Inferior parietal cortex (tissue), 1 donor: ENCODE measurements at regions not wholly inside any gene's neighbourhood (a gene's known extent, or its start where the extent isn't known, plus 50 kb on each side); places are given as distances from the start of the nearest gene placed in this dataset.
"Not testable (repeated sequence)": the region's sequence is repeated elsewhere in the genome, so short reads cannot be mapped to it uniquely, and the experiment has no call there.

Experiments used
- DNase-seq: peaks from one replicate; pipeline ENCODE4 v3.0.0-alpha.2; 2016; ENCODE audit errors: extremely low spot score

DNA sequence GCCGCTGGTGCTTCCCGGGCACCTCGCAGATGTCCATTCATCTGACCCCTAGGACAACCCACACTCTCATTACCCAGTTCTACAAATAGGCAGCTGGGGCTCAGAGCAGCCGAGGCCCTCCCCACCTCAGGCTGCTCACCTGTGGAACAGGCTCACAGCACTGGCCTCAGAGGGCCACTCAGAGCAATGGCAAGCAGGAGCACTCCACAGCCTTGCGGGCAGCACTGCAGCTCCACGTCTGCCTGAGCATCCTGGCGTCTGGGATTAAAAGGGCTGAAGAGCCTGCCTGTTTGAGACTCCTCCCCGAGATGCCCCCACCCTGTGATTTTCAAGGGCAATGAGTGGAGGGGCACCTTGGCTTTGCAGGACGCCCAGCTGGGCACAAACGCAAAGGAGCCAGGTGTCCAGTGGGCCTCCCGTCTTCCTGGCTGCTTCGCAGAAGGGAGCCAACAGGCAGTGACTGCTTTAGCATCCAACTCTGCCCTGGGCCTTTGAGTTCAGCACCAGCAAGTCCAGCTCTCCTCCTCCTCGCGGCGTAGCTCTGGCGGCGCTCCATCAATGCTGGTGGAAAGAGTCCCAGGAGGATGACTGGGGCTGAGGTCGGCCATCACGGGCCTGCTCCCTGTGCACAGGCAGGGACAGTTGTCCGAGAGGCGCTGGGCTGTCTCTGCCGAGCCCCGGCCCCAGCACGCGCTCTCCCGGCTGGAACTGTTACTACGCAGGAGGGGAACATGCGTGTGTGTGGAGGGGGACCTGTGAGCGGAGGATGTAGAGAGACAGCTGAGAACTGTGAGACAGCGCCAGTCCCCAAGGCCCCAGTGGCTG, 297.2 kb downstream of the NDUFA10 start:
- no peak for DNase-seq

GRCh38 chr2:239727182-239727775, 297.9 kb downstream of the NDUFA10 start:
- no peak for DNase-seq

GRCh38 chr2:239726631-239727181, 298.4 kb downstream of the NDUFA10 start:
- DNase-seq: no peak

GRCh38 chr2:239726091-239726591, 299.0 kb downstream of the NDUFA10 start:
- no peak for DNase-seq

DNA sequence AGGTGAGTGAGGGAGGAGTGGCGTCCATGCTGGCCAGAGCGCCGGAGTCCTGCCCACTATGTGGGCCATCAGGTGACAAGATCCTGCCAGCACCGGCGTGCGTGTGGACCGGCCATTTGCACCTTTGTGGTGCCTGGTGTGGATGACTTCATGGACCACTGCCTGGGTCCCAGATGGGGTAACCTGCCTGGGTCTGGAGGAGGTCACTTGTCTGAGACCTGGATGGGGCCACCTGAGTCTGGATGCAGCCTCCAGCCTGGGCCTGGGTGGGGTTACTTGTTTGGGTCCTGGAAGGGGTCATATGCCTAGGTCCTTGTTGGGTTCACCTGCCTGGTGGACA, 299.6 kb downstream of the NDUFA10 start:
- no peak for DNase-seq

DNA sequence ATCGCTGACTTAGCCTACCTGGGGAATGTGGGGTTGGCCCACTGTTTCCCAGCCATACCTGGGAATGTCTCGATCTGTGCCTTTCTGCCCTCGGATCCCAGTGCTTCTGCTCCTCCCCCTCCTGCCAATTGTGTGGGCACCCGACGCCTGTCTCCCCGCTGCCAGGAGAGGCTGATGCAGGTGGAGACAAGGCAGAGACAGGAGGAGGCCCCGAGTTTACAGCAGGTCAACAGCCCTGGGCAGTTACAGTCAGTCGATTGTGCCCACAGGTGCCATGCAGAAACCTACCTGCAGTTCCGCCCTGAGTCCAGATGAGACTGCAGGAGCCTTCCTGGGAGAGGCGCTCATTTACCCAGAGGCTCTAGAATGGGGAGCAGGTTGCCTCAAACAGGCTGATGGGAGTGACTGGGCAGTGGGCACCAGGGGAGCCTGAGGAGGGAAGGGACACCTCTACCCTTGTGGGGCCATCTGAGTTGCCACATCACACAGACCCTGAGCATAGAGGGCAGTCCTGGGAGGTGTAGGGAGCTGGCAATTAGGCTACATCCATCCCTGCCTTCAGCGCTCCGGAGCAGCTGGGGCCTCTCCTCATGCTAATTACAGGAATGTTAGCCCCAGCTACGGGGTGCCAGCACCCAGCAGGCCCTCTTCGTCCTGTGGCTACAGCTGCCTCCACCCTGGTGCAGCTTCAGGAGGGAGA, 300.1 kb downstream of the NDUFA10 start:
- no peak for DNase-seq

DNA sequence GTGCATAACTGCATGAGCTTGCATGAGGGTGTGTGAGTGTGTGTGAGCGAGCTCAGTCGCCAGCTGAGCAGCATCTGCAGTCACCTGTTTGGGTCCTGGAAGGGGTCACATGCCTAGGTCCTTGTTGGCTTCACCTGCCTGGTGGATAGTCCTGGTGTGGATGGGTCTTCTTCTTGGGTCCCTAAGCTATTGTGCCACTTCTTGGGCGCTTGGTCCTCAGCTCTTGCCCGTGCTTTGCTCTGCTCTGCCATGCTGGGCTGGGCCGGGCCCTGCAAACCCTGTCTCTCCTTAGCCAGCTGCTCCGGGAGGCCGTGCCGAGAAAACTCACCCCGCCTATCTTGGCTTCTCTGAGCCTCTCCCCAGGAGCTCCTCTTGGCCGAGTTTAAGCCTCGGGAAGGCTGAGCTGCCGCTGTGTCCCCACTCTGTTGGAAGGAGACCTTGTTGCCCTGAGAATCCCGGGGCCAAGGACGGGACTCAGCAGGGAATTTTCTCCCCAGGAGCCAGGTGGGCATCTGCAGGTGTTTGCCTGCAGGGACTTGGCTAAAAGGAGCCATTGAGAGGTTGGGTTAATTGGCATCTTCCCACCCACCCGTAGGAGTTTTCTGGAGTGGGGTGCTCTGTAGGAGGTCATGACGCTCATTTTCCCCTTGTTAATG, 300.8 kb downstream of the NDUFA10 start:
- DNase-seq: no peak

- no peak for DNase-seq
These were observed 301.5 kb downstream of the NDUFA10 start for GRCh38 chr2:239723486-239724193.

- no peak for DNase-seq
These were observed 302.2 kb downstream of the NDUFA10 start for GRCh38 chr2:239722760-239723470.

GRCh38 chr2:239721991-239722759, 303.0 kb downstream of the NDUFA10 start:
- DNase-seq: no peak

- DNase-seq: no peak
These were observed 303.6 kb downstream of the NDUFA10 start for GRCh38 chr2:239721531-239721930.

DNA sequence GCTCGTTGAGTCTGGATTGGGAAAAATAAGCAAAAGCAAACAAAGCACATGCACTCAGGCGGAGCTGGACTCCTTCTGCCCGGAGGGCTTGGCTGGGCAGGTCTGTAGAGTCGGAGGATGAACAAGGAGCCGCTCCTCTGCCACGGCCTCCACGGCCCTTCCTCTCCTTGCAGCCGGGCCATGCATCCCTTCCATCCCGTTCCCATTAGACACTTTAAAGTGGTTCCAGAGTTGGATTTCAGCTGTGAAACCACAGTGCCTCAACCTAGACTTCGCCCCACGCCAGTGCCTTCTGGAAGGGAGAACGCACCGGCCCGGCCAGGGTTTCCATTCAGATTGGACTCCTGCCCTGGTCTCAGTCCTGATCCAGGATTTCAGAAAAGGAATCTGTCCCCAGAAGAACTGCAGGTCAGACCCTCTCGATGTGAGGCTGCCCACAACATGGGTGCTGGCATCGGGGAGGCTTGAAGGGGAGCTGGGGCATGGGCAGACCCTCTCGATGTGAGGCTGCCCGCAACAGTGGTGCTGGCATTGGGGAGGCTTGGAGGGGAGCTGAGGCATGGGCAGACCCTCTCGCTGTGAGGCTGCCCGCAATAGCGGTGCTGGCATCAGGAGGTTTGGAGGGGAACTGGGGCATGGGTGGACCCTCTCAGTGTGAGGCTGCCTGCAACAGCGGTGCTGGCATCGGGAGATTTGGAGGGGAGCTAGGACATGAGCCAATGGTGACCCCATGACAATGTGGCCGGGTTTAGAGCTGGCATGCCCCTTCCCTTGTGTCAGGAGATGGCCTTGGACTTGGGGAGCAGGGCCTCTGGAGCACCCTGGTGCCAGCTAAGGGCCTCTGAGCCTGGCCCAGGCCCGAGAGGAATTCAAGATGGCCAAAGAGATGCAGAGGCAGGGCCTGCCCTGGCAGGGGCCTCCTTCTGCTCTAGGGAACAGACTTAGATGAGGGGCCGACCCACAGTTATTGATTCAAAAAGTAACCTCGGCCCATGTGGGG, 304.5 kb downstream of the NDUFA10 start:
- DNase-seq: no peak

DNA sequence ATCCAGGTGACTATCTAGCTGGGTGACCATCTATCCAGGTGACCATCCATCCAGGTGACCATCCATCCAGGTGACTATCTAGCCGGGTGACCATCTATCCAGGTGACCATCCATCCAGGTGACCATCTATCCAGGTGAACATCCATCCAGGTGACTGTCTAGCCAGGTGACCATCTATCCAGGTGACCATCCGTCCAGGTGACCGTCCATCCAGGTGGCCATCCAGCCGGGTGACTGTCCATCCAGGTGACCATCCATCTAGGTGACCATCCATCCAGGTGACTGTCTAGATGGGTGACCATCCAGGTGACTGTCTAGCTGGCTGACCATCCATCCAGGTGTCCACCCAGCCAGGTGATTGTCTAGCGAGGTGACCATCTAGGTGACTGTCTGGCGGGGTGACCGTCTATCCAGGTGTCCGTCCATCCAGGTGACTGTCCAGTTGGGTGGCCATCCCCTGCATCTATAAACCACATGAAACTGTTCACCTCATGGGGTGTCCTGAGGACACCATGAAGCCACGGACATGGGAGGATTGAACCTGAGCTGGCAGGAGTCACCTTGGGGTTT, 305.3 kb downstream of the NDUFA10 start:
- no peak for DNase-seq

DNA sequence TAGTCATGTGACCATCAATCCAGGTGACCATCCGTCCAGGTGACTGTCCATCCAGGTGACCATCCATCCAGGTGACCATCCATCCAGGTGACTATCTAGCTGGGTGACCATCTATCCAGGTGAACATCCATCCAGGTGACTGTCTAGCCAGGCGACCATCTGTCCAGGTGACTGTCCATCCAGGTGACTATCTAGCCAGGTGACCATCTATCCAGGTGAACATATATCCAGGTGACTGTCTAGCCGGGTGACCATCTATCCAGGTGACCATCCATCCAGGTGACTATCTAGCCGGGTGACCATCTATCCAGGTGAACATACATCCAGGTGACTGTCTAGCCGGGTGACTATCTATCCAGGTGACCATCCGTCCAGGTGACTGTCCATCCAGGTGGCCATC, 306.2 kb downstream of the NDUFA10 start:
- not testable (repeated sequence) for DNase-seq

GRCh38 chr2:239717706-239718105, 307.4 kb downstream of the NDUFA10 start:
- DNase-seq: no peak

GRCh38 chr2:239717319-239717675, 307.8 kb downstream of the NDUFA10 start:
- no peak for DNase-seq

DNA sequence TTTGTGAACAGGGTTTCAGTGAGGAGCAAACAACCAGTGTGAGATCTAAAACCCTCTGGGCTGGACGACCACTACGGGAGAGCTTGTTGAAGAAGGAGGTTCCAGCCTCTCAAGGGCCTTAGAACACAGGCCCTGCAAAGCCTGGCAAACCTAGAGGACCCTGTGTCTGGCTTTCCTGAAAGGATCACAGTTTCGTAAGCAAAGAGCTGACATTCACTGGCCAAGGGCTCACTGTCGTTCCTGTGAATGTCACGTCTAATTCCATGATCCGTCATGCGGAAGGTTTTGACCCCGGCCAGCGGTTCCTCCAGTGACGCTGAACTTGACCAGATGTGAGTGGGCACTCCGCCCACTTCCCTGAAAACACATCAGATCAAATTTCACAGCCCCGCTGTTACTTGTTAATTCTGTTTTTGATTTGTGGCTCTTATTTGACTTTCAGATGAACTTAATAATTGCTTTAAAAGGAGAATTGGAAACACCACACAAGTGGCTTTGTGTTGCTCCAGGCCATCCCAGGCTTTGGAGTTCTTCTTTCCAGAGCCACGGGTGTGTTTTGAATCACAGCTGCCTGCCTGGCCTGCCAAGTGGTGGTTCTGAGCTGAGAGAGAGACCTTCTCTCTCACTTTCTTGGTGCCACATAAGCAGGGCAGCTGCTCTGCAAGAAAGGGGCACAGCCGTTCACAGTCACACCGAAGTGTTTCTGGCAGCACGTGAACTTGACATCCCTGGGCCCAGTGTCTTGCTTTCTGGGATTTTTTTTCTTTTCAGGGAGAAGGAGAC, 308.4 kb downstream of the NDUFA10 start:
- peak; percentile 46 for DNase-seq

GRCh38 chr2:239716009-239716408, 309.1 kb downstream of the NDUFA10 start:
- DNase-seq: no peak
